ENCODE measurements at regions not wholly inside any gene's neighbourhood (a gene's known extent, or its start where the extent isn't known, plus 50 kb on each side); places are given as distances from the start of the nearest gene placed in this dataset.

DNA sequence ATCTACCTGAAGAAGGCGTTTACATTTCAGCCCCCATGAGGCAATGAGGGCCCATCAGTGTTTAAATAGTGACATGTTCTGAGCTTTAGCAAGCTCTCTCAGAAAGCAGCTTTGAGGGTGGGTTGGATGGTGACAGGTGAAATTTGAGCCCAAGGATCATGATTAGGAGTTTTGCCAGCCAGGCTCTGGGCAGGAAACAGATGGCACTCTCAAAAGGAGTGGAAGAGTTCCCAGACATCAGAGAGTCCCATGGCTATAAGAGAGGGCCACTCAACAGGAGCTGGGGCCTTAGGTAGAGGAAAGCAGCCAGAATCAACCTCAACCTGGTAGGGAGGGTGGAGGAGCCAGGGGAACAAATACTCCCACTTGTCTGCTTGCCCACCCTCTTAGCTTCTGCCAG lies 499.8 kb downstream of the MID1IP1 start:
- no peak overlapping the region for H2BK15ac ChIP-seq (ENCODE audit: low read depth, low read length)
- H3K4me3 Mint-ChIP-seq: no peak overlapping the region
- no peak overlapping the region for H3K27ac ChIP-seq (ENCODE audit: insufficient read length, low read depth, low read length)
- DNase-seq: no peak
- H3K9ac ChIP-seq (ENCODE audit: extremely low read depth, insufficient read length, low read length): no peak overlapping the region
- no peak overlapping the region for H2AFZ ChIP-seq (ENCODE audit: low read length)
- WGBS (ENCODE audit: extremely low coverage, insufficient read length, low lambda C conversion rate): no CpG with 5 or more reads among the region's 1 CpG
- H3K27ac Mint-ChIP-seq: no peak overlapping the region
- no peaks in the 10 kb centered on the region for H3K4me1 Mint-ChIP-seq
- no peaks in the 10 kb centered on the region for H3K4me1 ChIP-seq (ENCODE audit: insufficient read depth, low read length)
- no peak overlapping the region for H3K4ac ChIP-seq (ENCODE audit: low read depth, low read length)
- no peak overlapping the region for H3K14ac ChIP-seq (ENCODE audit: insufficient read depth, low read length)
- no peaks in the 10 kb centered on the region for H3K79me2 ChIP-seq (ENCODE audit: insufficient read depth, low read length)
- no peak overlapping the region for H4K91ac ChIP-seq (ENCODE audit: insufficient read length, low read depth, low read length)
- TF ChIP-seq, protein P1, sequence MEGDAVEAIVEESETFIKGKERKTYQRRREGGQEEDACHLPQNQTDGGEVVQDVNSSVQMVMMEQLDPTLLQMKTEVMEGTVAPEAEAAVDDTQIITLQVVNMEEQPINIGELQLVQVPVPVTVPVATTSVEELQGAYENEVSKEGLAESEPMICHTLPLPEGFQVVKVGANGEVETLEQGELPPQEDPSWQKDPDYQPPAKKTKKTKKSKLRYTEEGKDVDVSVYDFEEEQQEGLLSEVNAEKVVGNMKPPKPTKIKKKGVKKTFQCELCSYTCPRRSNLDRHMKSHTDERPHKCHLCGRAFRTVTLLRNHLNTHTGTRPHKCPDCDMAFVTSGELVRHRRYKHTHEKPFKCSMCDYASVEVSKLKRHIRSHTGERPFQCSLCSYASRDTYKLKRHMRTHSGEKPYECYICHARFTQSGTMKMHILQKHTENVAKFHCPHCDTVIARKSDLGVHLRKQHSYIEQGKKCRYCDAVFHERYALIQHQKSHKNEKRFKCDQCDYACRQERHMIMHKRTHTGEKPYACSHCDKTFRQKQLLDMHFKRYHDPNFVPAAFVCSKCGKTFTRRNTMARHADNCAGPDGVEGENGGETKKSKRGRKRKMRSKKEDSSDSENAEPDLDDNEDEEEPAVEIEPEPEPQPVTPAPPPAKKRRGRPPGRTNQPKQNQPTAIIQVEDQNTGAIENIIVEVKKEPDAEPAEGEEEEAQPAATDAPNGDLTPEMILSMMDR (conservative IDR thresholded peaks at IDR 0.05): no peak
- H2BK5ac ChIP-seq (ENCODE audit: insufficient read length, low read length): no peak overlapping the region
- peaks cover 79 to 83% of the 10 kb centered on the region in 2 experiments for H3K9me3 Mint-ChIP-seq
- no peak overlapping the region for H2AK5ac ChIP-seq (ENCODE audit: insufficient read length, low read length)
- H3T11ph ChIP-seq (ENCODE audit: low read length): no peak overlapping the region
- H3K18ac ChIP-seq (ENCODE audit: insufficient read length, low read depth, low read length): no peak overlapping the region
- no peak overlapping the region for H3K4me2 ChIP-seq (ENCODE audit: insufficient read depth, insufficient read length, low read length)
- no peaks in the 10 kb centered on the region; the same call in none of the 2 replicates for H3K27me3 Mint-ChIP-seq (ENCODE audit: low read depth)
- H2BK120ac ChIP-seq (ENCODE audit: low read depth, low read length, poor library complexity, severe bottlenecking): no peak overlapping the region
- H3K56ac ChIP-seq (ENCODE audit: insufficient read length, low read depth, low read length): no peak overlapping the region
- H3K27me3 ChIP-seq (ENCODE audit: insufficient read depth, low read length): no peaks in the 10 kb centered on the region
- H3K79me1 ChIP-seq (ENCODE audit: insufficient read depth, low read depth, low read length, poor library complexity, severe bottlenecking): no peaks in the 10 kb centered on the region
- H4K5ac ChIP-seq (ENCODE audit: insufficient read length, low read depth, low read length): no peak overlapping the region
- no peak overlapping the region for H2BK12ac ChIP-seq (ENCODE audit: insufficient read length, low read depth, low read length)
- no peaks in the 10 kb centered on the region for H3K23me2 ChIP-seq (ENCODE audit: insufficient read length, low read depth, low read length, poor library complexity, severe bottlenecking)
- peaks cover 0 to 7% (median 4%) of the 10 kb centered on the region in 3 experiments; a peak in 5 of 7 replicates for H3K36me3 Mint-ChIP-seq (ENCODE audit: insufficient read depth in 1 of 3, low read depth in 3 of 3)
- H2BK20ac ChIP-seq (ENCODE audit: low read depth, low read length, poor library complexity, severe bottlenecking): no peak overlapping the region
- H4K8ac ChIP-seq (replicated peaks; ENCODE audit: insufficient read length, low read depth, low read length): no peak overlapping the region
- H3K23ac ChIP-seq (ENCODE audit: insufficient read length, low read depth, low read length): no peak overlapping the region
- peaks cover 26% of the 10 kb centered on the region for H3K9me3 ChIP-seq (ENCODE audit: control insufficient read depth, low read depth, low read length)
- no peaks in the 10 kb centered on the region for H4K20me1 ChIP-seq (ENCODE audit: control insufficient read depth, insufficient read depth, insufficient read length)

All from H9 (cell line).